IgD-negative memory B cell (primary cell): ENCODE measurements at regions not wholly inside any gene's neighbourhood (a gene's known extent, or its start where the extent isn't known, plus 50 kb on each side); places are given as distances from the start of the nearest gene placed in this dataset.

Experiments used
- H3K27ac Mint-ChIP-seq, 3 donors: one replicate each; pipeline ENCODE4 v1.8.0; 2020 to 2022; ENCODE audit warnings: mild to moderate bottlenecking in 3 of 3, mixed read lengths in 3 of 3, moderate library complexity in 1 of 3
- H3K27me3 Mint-ChIP-seq: one replicate; pipeline ENCODE4 v1.8.0; 2021; ENCODE audit warnings: mixed read lengths
- H3K36me3 Mint-ChIP-seq: one replicate; pipeline ENCODE4 v1.8.0; 2020; ENCODE audit warnings: mild to moderate bottlenecking, mixed read lengths
- H3K4me1 Mint-ChIP-seq, 3 donors: one replicate each; pipeline ENCODE4 v1.8.0; 2020 to 2022; ENCODE audit warnings: mixed read lengths in 3 of 3, mild to moderate bottlenecking in 1 of 3
- H3K4me3 Mint-ChIP-seq, 4 donors: one replicate each; pipeline ENCODE4 v1.8.0; 2020 to 2022; ENCODE audit warnings: mild to moderate bottlenecking in 4 of 4, mixed read lengths in 4 of 4, moderate library complexity in 3 of 4
- H3K9me3 Mint-ChIP-seq, 3 donors: one replicate each; pipeline ENCODE4 v1.8.0; 2020 to 2021; ENCODE audit warnings: mixed read lengths in 3 of 3, mild to moderate bottlenecking in 1 of 3

DNA sequence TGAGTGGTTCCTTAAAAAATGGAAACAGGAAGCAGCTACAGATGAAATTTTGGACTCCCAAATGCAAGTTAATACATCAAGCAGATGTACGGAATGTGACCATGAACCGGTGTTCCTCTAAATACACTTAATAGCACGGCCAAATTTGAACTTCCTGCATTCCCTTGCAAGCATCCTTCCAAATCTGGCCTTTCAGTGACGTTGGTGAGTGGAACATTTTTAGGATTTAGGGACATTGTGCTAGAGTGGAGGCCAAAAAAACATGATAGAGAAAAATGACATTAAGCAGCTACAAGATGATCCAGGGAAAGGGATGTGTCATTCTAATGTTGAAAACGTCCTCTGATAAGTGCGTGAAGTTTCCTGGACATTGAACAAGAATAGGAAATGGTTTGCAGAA is 62.1 kb downstream of the CTAGE1 start:
- Mint-ChIP-seq H3K27me3 (peaks cover 4% of the 10 kb centered on the region), H3K27ac (no peak overlapping the region), H3K4me3 (no peak overlapping the region), H3K9me3 (peaks cover 0 to 4% (median 0%) of the 10 kb centered on the region in 3 donors), H3K36me3 (peaks cover 1% of the 10 kb centered on the region), H3K4me1 (peaks cover 0 to 1% (median 0%) of the 10 kb centered on the region in 3 donors)

DNA sequence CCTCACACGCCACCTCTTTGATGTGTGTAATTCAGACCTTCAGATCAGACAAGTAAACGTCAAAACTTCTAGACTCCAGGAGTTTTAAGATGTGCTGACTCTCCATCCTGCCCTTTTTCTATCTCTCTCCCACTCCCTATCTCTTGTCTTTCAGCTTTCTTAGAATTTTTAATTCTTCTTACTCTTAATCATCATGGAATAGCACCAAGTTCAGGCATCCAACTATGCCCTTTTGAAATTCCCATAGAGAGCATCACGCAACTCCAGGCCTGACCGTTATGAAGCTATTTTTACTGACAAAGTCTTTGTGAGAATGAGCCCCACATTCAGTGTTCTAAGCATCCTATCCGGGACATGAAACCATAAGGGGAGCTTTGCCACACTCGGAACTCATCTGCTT is 62.6 kb downstream of the CTAGE1 start:
- no peak overlapping the region for H3K27ac Mint-ChIP-seq
- peaks cover 0 to 1% (median 0%) of the 10 kb centered on the region in 3 donors for H3K4me1 Mint-ChIP-seq
- H3K9me3 Mint-ChIP-seq, result peaks cover 0 to 4% (median 0%) of the 10 kb centered on the region in 3 donors
- H3K36me3 Mint-ChIP-seq, result peaks cover 1% of the 10 kb centered on the region
- H3K27me3 Mint-ChIP-seq, result peaks cover 8% of the 10 kb centered on the region
- no peak overlapping the region for H3K4me3 Mint-ChIP-seq

DNA sequence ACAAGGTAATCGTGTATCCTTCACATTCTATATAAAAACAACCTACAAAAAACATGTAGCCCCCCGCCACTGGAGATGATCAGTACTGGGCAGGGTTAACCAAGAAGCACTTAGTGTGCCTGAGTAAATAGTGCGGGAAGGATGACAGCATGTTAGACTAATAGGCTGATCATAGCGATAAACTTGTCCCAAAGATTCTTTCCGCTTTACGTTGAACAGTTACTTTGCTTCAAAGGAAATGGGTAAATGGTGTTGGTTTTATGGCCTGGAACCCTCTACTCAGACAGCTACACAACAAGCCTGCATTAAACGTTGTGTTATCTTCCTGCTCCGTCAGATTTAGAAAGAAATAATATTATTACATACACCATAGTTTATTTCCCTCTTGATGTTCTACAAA is 67.7 kb downstream of the CTAGE1 start:
- no peak overlapping the region for H3K27ac Mint-ChIP-seq
- no peaks in the 10 kb centered on the region for H3K36me3 Mint-ChIP-seq
- peaks cover 36% of the 10 kb centered on the region for H3K27me3 Mint-ChIP-seq
- H3K4me3 Mint-ChIP-seq, result no peak overlapping the region
- H3K4me1 Mint-ChIP-seq, result peaks cover 0 to 2% (median 0%) of the 10 kb centered on the region in 3 donors
- peaks cover 0 to 3% (median 0%) of the 10 kb centered on the region in 3 donors for H3K9me3 Mint-ChIP-seq

DNA sequence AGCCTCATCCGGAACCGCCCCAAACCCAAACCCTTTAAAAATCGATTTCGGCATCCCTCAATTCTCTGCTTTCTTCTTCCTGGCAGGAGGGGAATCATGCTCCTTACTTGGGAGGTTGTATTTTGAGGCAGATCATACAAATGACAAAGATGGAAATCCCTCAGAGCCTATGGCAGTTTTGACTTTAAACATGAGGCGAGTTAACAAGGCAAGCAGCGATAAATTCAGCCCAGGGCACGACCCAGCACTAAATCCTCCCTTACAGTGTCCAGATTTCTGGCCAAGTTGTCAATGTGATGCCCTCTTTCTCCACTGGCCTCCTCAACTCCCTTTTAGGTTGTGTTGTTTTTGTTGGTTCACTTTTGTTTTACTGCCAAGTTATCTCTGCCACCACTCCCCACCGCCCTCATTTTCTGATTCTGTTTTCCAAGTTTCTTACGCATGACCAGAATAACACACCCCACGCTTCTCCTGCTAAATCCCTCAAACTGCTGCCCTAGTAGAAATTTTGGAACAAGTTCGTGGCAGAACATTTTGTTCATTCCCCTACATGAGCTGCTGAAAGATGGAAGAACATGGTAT is 68.3 kb downstream of the CTAGE1 start:
- peak overlapping the region in 1 of 4 donors; percentile 86 for H3K4me3 Mint-ChIP-seq
- H3K36me3 Mint-ChIP-seq, result no peaks in the 10 kb centered on the region
- peaks cover 0 to 3% (median 0%) of the 10 kb centered on the region in 3 donors for H3K9me3 Mint-ChIP-seq
- H3K27ac Mint-ChIP-seq, result no peak overlapping the region
- H3K4me1 Mint-ChIP-seq, result peaks cover 0 to 2% (median 0%) of the 10 kb centered on the region in 3 donors
- peaks cover 36% of the 10 kb centered on the region for H3K27me3 Mint-ChIP-seq

DNA sequence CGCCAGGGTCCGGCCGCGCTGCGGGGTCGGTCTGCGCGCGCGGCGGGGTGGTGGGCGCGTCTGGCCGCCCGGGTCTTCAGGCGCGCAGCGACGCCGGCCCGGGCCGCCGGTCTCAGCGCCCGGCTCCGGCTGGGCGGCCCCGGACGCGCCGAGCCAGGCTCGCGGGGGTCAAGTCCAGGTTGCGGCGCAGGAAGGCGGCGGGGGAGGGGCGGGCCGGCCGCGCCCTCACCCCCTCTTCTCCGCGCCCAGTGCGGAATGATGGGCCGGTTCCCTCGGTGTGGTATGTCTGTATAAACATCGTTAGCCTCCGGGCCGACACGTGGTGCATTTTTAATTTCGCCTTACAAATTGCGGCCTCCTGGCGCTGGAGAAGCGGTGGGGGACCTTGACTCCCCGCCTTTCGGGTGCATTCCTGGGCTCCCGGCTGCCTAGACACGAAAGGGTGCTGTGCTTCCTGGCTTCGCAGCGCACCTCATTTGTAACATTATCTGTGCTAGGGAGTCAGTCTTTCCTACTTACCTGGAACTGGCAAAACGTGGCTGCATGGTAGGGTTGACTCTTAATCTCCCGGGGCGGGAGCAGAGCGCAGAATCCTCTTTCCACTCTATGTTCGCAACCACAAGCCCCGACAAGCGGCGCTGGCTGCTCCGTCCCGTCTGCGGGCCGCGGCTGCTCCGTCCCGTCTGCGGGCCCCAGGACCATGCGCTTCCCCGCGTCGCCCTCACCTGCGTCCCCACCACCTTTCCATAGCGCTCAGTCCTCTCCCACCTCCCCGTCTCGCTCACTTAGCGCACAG is 69.0 kb downstream of the CTAGE1 start:
- H3K27me3 Mint-ChIP-seq, result peaks cover 36% of the 10 kb centered on the region
- no peaks in the 10 kb centered on the region for H3K36me3 Mint-ChIP-seq
- H3K4me1 Mint-ChIP-seq, result peaks cover 0 to 2% (median 0%) of the 10 kb centered on the region in 3 donors
- peaks cover 0 to 3% (median 0%) of the 10 kb centered on the region in 3 donors for H3K9me3 Mint-ChIP-seq
- peak overlapping the region in 1 of 3 donors; percentile 47 for H3K27ac Mint-ChIP-seq
- peak overlapping the region in 2 of 4 donors; percentile 52 to 86 for H3K4me3 Mint-ChIP-seq

DNA sequence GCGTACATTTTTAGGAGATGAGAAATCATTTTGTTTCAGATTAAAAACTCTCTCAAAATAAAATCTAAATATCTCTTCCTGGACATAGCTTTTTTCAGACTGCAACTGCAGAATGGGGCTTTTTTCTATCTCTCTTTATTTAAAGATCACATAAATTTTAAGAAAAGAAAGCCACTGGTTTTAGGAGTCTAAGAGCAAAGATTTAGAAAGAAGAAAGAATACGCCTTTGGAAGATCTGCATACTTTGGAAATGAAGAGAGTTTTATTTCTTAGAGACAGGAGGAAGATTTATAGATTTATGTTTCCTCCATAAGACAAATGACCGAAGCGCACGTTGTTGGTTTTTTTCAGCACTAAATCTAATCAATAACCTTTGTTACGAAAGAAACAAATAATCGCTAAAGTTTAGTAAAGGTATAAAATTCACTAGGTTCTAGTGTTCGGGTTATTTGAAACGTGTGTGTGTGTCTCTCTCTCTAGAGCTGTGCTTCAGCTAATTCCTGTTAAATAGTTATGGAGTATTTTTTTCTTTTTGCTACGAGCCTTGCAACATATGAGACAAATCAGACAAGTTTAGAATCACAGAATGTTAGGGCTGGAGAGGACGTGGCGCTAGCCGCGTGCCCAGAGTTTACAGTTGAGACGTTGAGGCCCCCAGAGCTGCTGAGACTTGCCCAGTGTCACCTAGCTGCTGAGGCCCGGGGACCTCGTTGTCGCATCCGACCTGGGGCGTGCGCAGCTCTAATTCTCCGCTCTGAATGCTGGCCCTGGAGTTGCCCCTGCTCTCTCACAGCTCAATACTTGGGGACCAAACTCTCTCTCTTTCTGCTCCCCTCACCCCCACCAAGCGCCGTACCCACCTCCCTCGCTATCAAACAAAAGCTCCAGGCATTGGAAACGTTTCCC is 69.9 kb downstream of the CTAGE1 start:
- H3K36me3 Mint-ChIP-seq, result no peaks in the 10 kb centered on the region
- H3K4me3 Mint-ChIP-seq, result peak overlapping the region in 2 of 4 donors; percentile 21 to 41
- peaks cover 0 to 2% (median 0%) of the 10 kb centered on the region in 3 donors for H3K4me1 Mint-ChIP-seq
- H3K27me3 Mint-ChIP-seq, result peaks cover 36% of the 10 kb centered on the region
- no peak overlapping the region for H3K27ac Mint-ChIP-seq
- peaks cover 0 to 3% (median 0%) of the 10 kb centered on the region in 3 donors for H3K9me3 Mint-ChIP-seq

DNA sequence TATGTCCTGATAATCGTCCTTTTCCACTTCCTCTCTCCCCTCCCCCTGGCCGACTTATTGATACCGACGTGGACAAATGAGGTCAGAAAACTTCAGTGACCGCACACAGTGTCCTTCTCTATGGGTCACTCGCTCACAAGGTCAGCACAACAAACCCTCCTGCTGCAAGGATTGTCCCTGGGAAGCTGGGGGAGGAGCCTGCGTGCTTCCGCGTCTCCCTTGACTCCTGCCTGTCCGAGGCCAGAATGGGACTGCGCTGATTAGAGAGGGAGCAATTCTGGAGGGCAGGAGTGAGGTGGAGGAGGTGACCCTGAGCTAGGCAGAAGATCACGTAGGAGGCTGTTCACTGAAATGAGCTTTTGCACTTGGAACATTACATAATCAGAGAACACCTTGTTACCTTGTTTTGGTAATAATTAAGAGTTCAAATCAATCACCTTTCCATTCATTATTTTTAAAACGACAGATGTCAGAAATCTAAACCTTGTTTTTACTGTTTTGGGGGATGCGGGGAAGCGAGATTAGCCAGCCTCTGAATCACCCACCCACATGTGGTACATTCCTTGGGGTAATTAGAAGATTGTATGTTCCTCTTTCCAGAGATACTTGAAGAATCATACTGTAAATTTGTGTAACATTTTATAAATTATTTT is 70.6 kb downstream of the CTAGE1 start:
- no peak overlapping the region for H3K4me3 Mint-ChIP-seq
- H3K27ac Mint-ChIP-seq, result no peak overlapping the region
- H3K27me3 Mint-ChIP-seq, result peaks cover 36% of the 10 kb centered on the region
- H3K9me3 Mint-ChIP-seq, result peaks cover 0 to 3% (median 0%) of the 10 kb centered on the region in 3 donors
- no peaks in the 10 kb centered on the region for H3K36me3 Mint-ChIP-seq
- H3K4me1 Mint-ChIP-seq, result peaks cover 0 to 1% (median 0%) of the 10 kb centered on the region in 3 donors

DNA sequence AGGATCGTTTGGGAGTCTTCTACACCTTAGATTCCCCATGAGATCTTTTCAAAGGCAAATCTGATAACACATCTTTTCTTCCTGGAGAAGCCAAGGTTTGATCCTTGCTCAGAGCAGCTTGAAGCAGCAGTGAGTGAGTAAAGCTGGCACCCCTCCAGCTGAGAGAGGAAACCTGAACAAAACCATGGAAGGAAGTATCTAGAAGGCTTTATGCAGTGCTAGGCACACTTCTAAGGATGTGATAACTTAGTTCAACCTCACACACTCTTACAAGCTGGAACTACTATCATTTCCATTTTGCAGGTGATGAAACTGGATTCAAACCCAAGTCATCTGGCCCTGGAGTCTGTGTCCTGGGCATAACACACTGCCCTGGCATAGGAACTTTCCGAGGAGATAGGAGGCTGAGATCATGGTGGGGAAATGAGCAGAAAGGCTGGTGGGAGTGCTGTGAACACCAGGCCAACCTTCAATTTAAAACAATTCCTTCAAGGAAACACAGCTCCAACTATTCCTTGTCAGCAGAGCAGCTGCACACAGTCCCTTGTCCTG is 71.2 kb downstream of the CTAGE1 start:
- H3K4me3 Mint-ChIP-seq, result no peak overlapping the region
- H3K27ac Mint-ChIP-seq, result peak overlapping the region in 1 of 3 donors; percentile 86
- peaks cover 0 to 1% (median 0%) of the 10 kb centered on the region in 3 donors for H3K4me1 Mint-ChIP-seq
- H3K36me3 Mint-ChIP-seq, result no peaks in the 10 kb centered on the region
- peaks cover 36% of the 10 kb centered on the region for H3K27me3 Mint-ChIP-seq
- H3K9me3 Mint-ChIP-seq, result peaks cover 0 to 3% (median 0%) of the 10 kb centered on the region in 3 donors

DNA sequence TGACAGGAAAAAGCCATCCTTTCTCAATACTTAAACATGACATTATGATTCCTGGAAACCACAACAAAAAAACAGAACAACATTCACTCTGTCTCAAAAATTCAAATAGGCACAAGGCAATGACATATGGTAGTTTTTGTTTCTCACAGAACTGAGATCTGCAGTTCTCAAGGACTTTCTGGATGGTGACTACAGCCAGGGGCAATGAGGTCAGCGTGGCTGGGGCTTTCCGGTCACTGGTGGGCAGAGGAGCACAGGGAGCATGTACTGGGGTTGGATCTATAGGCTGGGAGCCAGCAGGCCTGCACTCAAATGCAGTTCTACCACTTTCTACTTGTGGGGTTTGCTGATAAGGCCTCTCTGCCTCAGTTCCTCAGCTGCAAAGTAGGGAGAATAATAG is 72.0 kb downstream of the CTAGE1 start:
- Mint-ChIP-seq H3K27me3 (peaks cover 36% of the 10 kb centered on the region), H3K36me3 (no peaks in the 10 kb centered on the region), H3K4me1 (peaks cover 0 to 1% (median 0%) of the 10 kb centered on the region in 3 donors), H3K9me3 (peaks cover 0 to 3% (median 0%) of the 10 kb centered on the region in 3 donors), H3K4me3 (peak overlapping the region in 1 of 4 donors; percentile 71), H3K27ac (peak overlapping the region in 1 of 3 donors; percentile 86)

DNA sequence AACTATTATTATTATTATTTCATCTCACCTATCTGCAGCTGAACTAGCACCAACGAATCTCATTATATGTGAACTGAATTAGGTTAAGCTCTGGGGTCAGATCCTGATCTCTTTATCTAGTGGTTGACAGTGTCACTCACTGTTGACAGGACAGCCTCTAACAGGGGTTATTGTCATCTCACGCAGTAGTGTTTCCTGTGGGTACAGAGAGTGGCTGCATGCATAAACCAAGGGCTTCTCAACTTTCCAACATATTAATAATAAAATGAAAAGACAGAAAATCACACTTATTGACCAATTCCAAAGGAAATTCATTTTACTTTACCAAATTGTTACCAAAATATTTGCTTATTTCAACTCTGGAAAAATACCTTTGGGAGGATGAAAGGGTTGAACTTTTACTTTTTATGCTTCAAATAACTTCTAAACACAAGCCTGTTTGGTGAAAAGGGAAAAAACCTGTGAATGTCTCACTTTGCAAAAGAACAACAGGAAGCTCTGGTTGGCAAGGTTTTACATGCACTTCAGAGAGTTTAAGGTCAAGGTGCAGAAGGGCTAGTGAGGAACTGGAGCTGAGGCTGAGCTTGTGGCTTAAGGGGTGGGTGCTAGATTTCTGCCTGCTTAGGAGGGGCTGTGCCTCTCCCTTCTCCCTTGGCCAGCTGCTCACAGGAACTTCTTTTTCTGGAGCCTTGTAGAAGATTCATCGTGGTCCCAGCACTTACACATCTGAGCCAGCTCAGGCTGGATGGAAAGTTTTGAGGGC is 72.6 kb downstream of the CTAGE1 start:
- Mint-ChIP-seq H3K4me1 (peaks cover 0 to 1% (median 0%) of the 10 kb centered on the region in 3 donors), H3K9me3 (peaks cover 0 to 3% (median 0%) of the 10 kb centered on the region in 3 donors), H3K27me3 (peaks cover 31% of the 10 kb centered on the region), H3K4me3 (peak overlapping the region in 1 of 4 donors; percentile 71), H3K27ac (peak overlapping the region in 1 of 3 donors; percentile 86), H3K36me3 (no peaks in the 10 kb centered on the region)

DNA sequence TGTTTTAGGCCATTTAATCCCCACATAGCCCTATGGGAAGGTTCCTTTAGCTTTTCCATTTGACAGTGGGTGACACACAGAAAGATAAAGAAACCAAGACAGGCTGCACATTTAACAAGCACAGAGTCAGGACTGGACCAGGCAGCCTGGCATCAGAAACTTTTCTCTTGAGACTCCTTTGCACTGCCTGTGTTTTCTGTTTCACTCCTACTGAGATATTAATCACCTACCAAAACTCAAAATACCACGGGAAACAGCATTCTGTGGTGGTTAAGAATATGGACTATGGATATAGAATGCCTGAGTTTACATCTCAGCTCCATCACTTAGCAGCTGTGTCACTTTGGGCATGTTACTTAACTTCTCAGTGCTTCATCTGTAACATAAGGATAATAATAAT is 73.3 kb downstream of the CTAGE1 start:
- Mint-ChIP-seq H3K27ac (no peak overlapping the region), H3K4me1 (peaks cover 0 to 1% (median 0%) of the 10 kb centered on the region in 3 donors), H3K9me3 (peaks cover 0 to 3% (median 0%) of the 10 kb centered on the region in 3 donors), H3K36me3 (no peaks in the 10 kb centered on the region), H3K27me3 (peaks cover 25% of the 10 kb centered on the region), H3K4me3 (no peak overlapping the region)

DNA sequence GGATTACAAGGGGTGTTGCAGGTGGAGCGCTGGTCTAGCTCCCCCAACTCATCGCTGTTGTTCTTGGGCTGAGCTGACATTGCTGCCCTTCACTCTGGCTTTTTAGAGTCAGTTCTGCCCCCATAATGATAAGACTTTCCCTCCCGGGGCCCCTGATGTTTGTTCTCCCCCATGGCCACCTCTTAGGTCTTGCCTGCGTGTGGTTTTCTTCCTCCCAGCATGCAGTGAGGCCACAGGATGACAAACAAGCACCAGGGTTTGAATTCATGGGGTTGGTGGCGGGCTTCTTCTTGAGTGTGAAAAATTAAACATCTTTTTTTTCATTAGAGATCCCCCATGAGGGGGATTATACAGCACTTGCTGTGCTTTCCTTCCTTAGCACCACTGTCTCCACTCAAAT is 74.1 kb downstream of the CTAGE1 start:
- Mint-ChIP-seq H3K27me3 (peaks cover 19% of the 10 kb centered on the region), H3K36me3 (no peaks in the 10 kb centered on the region), H3K4me1 (peaks cover 0 to 1% (median 0%) of the 10 kb centered on the region in 3 donors), H3K27ac (peak overlapping the region in 1 of 3 donors; percentile 53), H3K4me3 (no peak overlapping the region), H3K9me3 (peaks cover 0 to 3% (median 0%) of the 10 kb centered on the region in 3 donors)

DNA sequence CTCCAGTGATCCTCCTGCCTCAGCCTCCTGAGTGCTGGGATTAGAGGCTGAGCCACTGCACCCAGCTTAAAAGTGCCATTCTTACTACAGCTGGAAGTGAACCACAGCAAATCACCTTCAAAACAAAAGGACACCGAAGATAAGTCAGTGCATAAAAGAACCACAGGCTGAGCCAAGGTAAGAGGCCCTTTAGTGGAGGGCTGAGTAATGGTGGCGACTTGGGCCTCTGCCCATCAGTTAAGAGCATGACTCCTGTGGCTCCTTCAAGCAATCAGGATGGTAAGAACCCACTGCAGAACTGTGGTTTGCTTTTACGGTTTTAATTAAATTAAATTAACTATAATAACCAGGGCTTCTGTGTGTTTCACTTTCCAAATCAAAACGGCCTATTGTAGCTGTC is 75.1 kb downstream of the CTAGE1 start:
- peaks cover 0 to 1% (median 0%) of the 10 kb centered on the region in 3 donors for H3K4me1 Mint-ChIP-seq
- H3K27ac Mint-ChIP-seq, result no peak overlapping the region
- H3K9me3 Mint-ChIP-seq, result peaks cover 0 to 3% (median 0%) of the 10 kb centered on the region in 3 donors
- H3K27me3 Mint-ChIP-seq, result peaks cover 13% of the 10 kb centered on the region
- no peak overlapping the region for H3K4me3 Mint-ChIP-seq
- H3K36me3 Mint-ChIP-seq, result no peaks in the 10 kb centered on the region
